OCI-LY1 (cell line): ENCODE measurements at regions not wholly inside any gene's neighbourhood (a gene's known extent, or its start where the extent isn't known, plus 50 kb on each side); places are given as distances from the start of the nearest gene placed in this dataset.

Experiments
- CTCF ChIP-seq: fragments of 200-600 bp; sonication (generic), shearing (Covaris generic); IDR thresholded peaks from 2 replicates; pipeline ENCODE4 v1.5.1; 2017; ENCODE audit warnings: mild to moderate bottlenecking, antibody characterized with exemption, low read length, moderate library complexity, mixed read lengths
- EZH2 ChIP-seq: fragments of 200-600 bp; sonication (generic), shearing (Covaris generic); IDR thresholded peaks from 2 replicates; pipeline ENCODE4 v1.8.0; 2017; ENCODE audit warnings: borderline replicate concordance, mixed run types, mild to moderate bottlenecking, antibody characterized with exemption, low read length, moderate library complexity, mixed read lengths

- TF ChIP-seq CTCF (no peak), EZH2 (no peak)
These were observed 292.7 kb upstream of the SLC39A10 start for GRCh38 chr2:195364015-195364965.
